ENCODE measurements at regions not wholly inside any gene's neighbourhood (a gene's known extent, or its start where the extent isn't known, plus 50 kb on each side); places are given as distances from the start of the nearest gene placed in this dataset.
"Not testable (repeated sequence)": the region's sequence is repeated elsewhere in the genome, so short reads cannot be mapped to it uniquely, and the experiment has no call there.

DNA sequence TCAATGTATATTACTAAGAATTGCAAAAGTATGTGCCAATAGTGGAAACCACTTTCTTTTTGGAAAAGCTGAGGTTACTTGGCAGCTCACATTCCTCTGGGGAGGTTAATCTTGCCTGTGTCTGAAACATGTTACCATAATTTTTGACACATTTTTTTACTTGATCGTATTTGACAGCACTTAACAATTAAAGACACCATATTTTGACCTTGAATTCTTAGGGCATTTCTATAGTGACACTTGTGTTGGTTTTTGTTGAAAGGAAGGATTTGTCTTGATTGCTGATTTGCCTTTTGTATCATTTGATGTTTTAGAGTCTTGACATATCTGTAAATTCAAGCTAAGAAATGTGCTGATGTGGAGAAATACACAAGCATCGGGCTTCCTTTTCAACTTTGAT, 2135.5 kb downstream of the PCDH7 start:
- intact Hi-C loops (cut with DNase I): no loop called here
- ATAC-seq (ENCODE audit: poor library complexity) (no peak), DNase-seq (no peak)

DNA sequence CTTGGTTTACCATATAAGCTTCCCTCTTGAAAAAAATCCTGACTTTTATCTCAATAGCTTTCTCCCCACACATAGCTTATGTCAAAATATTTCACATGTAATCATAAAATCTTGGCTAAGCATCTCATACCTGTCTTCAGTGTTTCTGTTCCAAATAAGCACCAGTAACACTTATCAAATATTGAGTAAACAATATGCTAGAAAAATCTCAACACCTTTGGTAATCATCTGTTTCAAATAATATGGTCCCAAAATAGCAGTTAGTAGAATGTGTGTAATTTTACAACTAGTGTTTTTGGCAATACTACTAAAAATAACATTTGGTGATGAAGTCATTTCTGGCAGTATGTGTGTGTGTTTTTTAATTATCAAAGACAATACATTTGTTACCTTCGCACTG, 2138.2 kb downstream of the PCDH7 start:
- intact Hi-C loops (cut with DNase I): no loop called here
- DNase-seq (no peak), ATAC-seq (ENCODE audit: poor library complexity) (no peak)

DNA sequence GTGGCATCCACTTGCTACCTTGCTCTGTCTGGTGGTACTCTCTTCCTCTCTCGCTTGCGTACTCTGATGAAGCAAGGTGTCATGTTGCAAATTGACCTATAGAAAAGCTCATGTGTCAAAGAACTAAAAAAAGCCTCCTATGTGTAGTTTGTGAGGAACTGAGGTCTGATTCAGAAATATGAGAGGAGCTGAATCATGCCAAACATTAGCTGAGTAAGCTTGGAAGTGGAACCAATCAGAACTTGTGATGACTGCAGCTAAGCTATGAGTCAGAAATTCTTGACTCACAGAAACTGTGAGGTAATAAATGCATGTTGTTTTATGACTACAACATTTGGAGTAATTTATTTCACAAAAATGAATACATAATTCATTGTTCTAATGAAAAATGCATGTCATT, 2138.8 kb downstream of the PCDH7 start:
- no peak for DNase-seq
- no peak for ATAC-seq (ENCODE audit: poor library complexity)
- intact Hi-C loops (cut with DNase I): no loop called here

DNA sequence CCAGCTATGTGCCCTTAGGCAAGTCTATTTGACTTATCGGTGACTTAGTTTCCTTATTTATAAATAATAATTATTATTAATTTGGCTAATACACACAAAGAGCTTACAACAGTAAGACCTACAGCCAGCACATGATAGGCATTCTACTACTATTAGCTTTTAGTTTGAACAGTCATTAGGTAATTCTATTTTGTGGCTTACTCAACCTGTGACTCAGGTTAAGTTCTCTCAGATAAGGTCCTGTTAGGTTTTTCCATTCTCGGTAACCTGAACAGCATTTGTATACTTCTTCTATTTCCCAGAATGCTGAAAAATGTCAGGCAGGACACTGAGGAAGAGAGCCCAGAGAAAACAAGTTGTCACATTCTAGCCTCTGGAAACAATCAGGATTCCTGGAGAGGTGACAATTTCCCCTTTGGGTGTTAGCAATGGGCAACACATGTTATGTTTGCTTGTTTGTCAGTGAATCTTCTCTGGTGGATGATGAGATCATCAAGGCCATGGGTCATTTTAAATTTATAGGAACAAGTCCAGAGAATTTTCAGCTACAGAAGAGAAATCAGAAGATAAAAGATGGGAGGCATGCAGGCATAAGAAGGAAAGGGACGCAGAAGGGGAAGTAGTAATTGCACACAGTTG, 2144.7 kb downstream of the PCDH7 start:
- intact Hi-C loops (cut with DNase I): no loop called here
- DNase-seq: no peak
- ATAC-seq (ENCODE audit: poor library complexity): no peak

DNA sequence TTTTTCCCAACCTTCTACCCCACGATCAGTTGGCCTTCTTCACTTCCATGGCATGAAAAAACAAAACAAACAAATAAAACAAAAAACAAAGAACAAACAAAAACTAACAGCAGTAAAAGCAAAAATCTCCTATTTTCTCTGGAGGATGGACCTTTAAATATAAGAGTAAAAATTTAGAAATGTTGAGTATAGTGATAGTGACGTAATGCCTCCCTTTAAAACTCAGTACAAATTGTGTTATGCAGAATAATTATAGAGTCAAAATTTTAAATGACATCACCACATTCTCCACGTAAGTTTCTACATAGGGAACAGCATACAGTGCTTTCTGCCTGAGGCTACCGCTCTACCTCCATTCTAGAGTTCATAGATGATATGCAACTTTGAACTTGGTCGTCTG, 2156.4 kb downstream of the PCDH7 start:
- no peak for DNase-seq
- no peak for ATAC-seq (ENCODE audit: poor library complexity)
- intact Hi-C loops (cut with DNase I): no loop called here

DNA sequence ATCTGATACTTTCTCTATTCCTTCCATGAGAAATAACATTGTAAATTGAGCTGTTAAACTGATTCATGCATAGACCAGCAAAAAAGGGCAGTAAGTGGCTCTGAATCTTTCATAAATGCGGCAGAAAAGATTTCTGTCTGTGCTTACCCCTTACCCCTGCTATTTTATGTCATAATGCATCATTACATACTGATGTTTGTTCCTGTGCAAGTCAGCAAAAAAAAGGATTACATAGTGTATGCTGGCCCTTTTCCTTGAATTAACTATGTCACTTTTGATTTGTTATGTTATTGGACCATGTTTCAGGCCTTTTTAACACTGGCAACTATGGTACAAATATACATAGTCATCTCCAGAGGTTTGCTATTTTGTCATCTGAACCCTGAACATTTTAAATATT, 2159.7 kb downstream of the PCDH7 start:
- intact Hi-C loops (cut with DNase I): no loop called here

DNA sequence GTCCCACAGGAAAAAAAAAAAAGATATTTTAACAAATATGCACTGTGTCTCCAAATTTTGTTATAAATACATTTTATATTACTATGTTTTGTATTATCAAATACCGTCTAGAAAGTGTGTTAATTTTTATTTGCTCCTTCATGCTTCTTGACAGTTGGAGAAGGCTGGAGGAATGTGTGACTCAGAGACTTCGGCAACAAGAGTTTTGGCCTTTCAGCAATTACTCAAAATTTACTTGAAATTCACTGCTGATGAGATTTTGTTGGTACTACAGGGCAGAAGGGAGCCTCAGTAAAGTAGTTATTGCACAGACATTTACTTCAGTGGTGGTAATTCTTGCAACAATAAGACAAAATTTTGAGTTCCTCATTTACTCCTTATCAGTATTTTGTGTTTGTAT, 2164.0 kb downstream of the PCDH7 start:
- ATAC-seq (ENCODE audit: poor library complexity) (no peak), DNase-seq (no peak)
- intact Hi-C loops (cut with DNase I): no loop called here

More for the DNA sequence above, 2159.7 kb downstream of the PCDH7 start:
- DNase-seq (no peak), ATAC-seq (ENCODE audit: poor library complexity) (no peak)

DNA sequence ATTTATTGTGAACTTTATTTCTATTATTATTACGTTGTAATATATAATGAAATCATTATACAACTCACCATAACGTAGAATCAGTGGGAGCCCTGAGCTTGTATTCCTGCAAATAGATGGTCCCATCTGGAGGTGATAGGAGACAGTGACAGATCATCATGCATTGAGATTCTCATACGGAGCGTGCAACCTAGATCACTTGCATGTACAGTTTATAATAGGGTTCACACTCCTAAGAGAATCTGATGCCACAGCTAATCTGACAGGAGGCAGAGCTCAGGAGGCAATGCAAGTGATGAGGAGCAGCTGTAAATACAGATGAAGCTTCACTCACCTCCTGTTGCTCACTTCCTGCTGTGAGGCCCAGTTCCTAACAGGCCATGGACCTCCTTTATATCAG, 2170.2 kb downstream of the PCDH7 start:
- intact Hi-C loops (cut with DNase I): no loop called here
- no peak for ATAC-seq (ENCODE audit: poor library complexity)
- no peak for DNase-seq

DNA sequence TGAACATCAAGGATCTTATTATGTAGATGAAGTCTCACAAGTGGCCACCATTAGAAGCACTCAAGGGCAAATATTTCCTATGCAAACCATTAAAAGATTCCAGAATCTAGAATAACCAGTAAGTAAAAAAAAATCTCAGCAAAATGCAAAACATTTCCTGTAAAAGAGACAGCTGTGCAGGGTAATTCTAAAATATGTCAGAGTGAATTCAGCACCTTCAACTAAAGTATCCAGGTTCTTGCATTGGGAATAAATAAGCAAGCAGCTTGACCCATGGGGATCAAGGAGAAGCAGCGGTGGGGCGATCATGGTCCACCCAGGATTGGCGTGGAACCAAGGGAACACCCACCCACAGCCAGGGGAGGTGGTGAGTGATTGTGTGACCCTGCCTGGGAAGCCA, 2188.9 kb downstream of the PCDH7 start:
- ATAC-seq (ENCODE audit: poor library complexity): no peak
- DNase-seq: peak; percentile 17
- intact Hi-C loops (cut with DNase I): no loop called here

DNA sequence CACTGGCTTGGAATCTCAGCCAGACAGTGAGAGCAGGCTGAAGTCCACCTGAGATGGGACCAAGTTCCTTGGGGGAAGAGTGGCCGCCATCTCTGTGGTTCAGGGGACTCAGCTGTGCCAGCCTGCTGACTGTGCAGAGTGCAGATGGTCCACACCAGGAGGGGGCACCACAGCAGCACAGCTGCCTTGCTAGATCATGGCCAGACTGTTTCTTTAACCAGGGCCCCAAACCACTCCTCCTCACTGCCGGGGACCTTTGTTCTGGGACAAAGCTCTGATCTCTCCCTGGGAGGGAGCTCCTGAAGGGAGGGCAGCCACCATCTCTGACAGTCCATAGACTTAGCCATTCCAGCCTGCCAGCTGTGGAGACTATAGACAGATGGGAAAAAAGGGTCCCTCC, 2189.6 kb downstream of the PCDH7 start:
- ATAC-seq (ENCODE audit: poor library complexity) (no peak), DNase-seq (no peak)
- intact Hi-C loops (cut with DNase I): no loop called here

DNA sequence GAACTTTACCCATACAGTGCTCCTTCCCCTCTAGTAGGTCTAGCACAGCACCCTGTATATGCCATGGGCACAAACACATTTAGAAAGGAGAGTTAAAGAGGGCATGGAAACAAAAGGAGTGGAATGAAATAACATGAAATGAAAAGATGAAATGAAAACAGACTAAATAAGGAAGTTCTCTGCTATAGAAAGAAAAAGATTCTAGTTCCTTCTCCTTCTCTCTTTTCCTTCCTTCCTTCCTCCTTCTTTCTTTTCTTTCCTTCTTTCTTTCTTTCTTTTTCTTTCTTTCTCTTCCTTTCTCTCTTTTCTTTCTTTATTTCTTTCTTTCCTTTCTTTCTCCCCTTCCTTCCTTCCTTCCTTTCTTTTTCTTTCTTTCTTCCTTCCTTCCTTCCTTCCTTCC, 2197.4 kb downstream of the PCDH7 start:
- DNase-seq (no peak), ATAC-seq (ENCODE audit: poor library complexity) (no peak)
- intact Hi-C loops (cut with DNase I): no loop called here

DNA sequence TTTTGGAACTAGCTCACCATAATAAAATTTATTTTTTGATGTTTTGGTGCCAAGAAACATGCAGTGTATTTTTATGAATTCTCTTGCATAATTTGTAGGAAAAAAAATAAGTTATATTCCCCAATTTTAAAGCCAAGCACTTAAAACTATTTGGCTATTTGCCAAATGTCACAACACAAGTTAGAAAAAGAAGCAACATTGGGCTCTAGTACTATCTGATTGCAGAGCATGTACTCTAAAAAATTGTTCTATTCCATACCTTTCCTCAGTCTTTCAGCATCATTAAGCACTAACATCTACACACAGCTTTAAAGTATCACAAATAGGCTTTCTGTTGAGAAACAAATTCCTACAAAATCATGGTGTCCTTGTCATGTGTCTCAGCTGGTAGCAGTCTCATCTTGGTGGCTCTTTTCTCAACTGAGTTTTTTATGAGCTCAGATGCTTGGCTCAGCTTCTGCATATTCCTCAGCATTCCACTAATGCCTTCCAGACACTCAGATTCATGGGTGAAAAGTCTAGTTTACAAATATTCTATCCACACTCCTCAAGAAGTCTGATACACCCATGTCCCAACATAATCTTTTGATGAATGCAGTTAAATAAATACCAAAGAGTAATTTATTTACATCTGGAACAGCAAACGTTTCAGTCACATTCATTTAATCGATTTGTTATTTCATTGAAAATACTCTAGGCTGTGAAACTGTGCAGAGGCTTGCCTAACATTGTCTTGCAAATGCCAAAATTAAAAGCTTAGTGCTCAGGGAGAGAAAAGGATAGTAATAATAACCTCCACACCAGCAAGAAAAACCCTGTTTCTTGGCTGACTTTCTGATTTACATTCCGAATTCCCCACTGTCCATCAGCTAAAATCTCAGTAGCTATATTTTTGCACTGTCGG, 2209.9 kb downstream of the PCDH7 start:
- no peak for DNase-seq
- no peak for ATAC-seq (ENCODE audit: poor library complexity)
- intact Hi-C loops (cut with DNase I): no loop called here

DNA sequence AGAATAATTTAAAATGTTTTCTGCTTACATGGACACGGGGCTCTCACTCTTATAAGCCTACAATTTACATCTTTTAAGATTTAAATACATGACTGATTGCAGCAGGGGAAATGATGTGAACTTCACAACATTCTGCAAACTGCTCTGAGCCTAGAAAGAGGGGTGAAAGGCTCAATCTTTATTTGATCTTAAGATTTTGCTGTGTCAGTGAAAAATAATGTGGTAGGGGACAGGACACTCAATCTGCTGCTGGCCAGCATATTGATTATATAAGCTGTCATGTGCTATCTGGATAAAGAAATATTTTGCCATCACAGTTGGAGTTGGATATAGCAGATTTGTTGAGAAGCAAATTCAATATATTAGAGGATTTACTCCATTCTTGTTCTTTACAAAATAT, 2210.5 kb downstream of the PCDH7 start:
- intact Hi-C loops (cut with DNase I): no loop called here
- no peak for DNase-seq
- no peak for ATAC-seq (ENCODE audit: poor library complexity)

DNA sequence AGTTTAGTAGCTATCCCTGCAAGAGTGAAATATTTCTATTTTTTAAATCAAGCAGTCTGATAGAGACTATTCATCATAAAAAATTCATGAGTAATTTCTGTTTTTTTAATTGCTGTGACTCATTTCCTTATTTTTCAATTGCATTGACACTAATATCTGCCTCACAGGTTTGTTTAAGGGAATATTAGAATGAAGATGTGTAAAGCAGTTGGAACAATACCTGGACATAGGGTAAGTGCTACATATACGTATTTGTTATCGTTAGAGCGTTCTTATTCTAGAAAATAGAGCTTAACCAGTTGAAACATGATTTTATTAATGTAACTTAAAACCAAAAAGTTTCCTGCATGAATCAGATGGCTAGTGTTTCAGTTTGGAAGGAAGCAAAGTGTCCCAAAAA, 2211.3 kb downstream of the PCDH7 start:
- intact Hi-C loops (cut with DNase I): no loop called here
- no peak for DNase-seq
- no peak for ATAC-seq (ENCODE audit: poor library complexity)

DNA sequence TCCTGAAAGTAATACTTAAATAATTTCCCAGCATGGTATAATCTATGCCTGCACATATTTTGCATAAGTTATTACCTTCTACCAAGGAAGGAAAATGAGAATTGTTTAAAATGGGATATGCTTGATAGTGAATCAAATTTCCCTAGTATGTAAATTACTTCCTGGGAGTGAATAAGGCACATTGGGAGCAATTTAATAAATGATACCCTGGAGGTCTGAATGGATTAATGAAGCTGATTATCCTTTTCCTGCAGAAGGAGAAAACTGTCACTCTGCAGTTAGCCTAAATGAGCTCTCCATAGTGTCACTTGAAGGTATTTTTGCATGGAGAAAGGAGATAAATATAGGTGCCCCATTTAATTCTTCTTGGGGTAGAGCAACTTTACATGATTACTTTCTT, 2212.0 kb downstream of the PCDH7 start:
- intact Hi-C loops (cut with DNase I): no loop called here
- no peak for ATAC-seq (ENCODE audit: poor library complexity)
- no peak for DNase-seq

DNA sequence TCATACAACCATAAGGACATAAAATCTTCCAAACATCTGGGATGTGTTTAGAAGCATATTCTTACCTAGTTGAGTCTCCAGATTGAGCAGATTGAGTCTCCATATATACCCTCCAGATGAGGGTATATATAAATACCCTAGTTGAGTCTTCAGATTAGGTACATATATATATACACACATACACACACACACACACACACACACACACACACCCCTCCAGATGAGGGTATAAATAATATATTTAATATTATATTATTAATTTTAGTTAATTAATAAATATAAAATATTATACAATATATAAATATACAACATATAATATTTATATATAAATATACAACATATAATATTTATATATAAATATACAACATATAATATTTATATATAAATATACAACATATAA, 2219.1 kb downstream of the PCDH7 start:
- intact Hi-C loops (cut with DNase I); ATAC-seq (ENCODE audit: poor library complexity); DNase-seq: not testable (repeated sequence)

DNA sequence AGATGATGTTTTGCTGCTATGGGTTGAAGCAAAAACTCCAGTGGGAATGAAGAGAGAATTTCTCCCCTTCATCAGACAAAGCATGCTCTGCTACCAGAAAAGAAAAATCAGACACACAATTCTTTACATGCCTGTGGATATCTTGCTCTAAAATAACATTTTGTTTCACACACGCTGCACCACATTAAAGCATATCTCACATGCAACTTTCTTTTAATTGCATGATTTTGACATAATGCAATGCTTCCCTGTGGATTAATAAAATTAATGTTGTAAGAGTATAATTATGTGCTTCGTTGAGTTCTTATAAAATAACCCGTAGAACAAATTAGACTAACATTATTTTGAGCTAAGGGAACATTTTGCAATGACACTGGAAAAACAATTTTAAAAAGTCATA, 2230.7 kb downstream of the PCDH7 start:
- intact Hi-C loops (cut with DNase I): no loop called here
- ATAC-seq (ENCODE audit: poor library complexity) (no peak), DNase-seq (no peak)

DNA sequence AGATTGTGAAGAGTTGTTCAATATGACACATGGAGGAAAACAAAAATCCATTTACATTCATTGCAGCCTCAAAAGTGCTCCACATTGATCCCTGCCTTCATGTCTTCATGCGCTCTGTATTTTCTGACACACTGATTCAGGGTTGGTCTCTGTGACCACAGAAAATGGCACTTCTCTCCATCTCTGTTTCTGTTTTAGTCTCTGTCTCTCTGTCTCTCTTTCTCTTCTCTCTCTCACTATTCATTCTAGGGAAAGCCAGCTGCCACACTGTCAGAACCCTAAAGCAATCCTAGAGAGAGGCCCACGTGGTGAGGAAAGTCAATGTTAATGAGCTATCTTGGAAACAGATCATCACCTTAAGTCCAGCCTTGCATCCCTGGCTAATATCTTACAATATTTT, 2238.4 kb downstream of the PCDH7 start:
- DNase-seq: no peak
- no peak for ATAC-seq (ENCODE audit: poor library complexity)
- intact Hi-C loops (cut with DNase I): no loop called here

DNA sequence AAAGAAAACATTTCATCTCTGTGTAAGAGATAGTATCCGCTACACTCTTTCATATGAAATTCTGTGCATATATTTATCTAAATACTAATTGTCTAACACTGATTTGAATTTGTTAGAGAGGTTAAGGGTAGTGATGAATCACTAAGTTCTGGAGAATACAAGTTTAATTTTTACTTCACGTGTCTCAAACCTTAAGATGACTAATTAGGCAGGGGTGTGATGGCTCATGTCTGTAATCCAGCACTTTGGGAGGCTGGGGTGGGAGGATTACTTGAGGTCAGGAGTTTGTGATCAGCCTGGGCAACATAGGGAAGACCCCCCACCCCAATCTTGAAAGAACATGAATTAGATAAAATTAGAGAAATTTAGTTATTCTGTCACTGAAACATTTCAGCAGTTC, 2241.9 kb downstream of the PCDH7 start:
- DNase-seq: no peak
- no peak for ATAC-seq (ENCODE audit: poor library complexity)
- intact Hi-C loops (cut with DNase I): no loop called here

DNA sequence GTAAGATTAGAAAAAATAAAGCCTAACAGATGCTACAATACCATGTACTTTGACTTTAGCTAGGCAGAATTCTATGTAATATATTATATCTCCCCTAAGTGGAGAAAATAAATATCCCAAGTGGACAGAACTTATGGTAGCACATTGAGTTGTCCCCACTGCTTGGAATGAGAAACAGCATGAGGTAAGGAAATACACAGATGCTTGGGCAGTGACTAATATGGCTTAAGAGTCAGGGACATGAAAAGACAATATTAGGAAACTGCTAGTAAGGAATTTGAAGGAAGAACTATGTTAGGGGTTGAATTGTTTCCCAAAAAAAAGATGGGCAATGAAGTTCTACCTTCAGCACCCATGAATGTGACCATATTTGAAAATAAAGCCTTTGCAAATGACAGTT, 2265.1 kb downstream of the PCDH7 start:
- DNase-seq (no peak), ATAC-seq (ENCODE audit: poor library complexity) (no peak)
- intact Hi-C loops (cut with DNase I): no loop called here

DNA sequence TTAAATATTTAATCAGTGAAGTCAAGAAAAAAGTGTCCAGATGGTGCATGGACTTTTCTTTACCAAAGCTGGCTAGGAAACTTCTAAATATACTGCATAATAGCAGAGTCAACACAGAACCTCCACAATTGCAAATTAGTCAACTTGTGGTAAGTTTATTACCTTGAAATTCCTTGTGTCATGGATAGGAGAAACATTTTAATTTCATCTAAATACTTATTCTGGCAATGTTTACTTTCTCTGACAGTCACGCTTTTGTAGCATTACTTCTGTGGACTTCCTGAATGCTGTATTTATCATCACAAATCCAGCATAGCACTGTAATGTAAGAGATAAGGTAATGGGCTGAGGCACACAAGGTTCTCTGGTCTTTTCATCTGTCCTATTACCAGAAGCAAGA, 2266.1 kb downstream of the PCDH7 start:
- ATAC-seq (ENCODE audit: poor library complexity) (no peak), DNase-seq (no peak)
- intact Hi-C loops (cut with DNase I): no loop called here
